GM12874 (cell line): ENCODE measurements at regions not wholly inside any gene's neighbourhood (a gene's known extent, or its start where the extent isn't known, plus 50 kb on each side); places are given as distances from the start of the nearest gene placed in this dataset.
A peak's percentile ranks its signal among the peaks of the same experiment; 100 is the strongest.

Experiments used
- CTCF ChIP-seq: IDR thresholded peaks from 2 replicates; pipeline ENCODE4 v1.5.1; 2011; ENCODE audit warnings: low read depth, mild to moderate bottlenecking, control low read depth, low read length, moderate library complexity; ENCODE audit not compliant: insufficient read depth

GRCh38 chr2:103921161-103921560 is 932.8 kb upstream of the POU3F3 start:
- TF ChIP-seq CTCF = no peak

- TF ChIP-seq CTCF = no peak
These were observed 911.7 kb upstream of the POU3F3 start for GRCh38 chr2:103942199-103942598.

- TF ChIP-seq CTCF = no peak
These were observed 908.8 kb upstream of the POU3F3 start for GRCh38 chr2:103945083-103945482.

GRCh38 chr2:103959174-103960128 is 894.5 kb upstream of the POU3F3 start:
- TF ChIP-seq CTCF = peak; percentile 26; the same call in 1 of the 2 replicates

GRCh38 chr2:103960129-103960513 is 893.8 kb upstream of the POU3F3 start:
- no peak for TF ChIP-seq CTCF

- TF ChIP-seq CTCF = no peak
These were observed 893.0 kb upstream of the POU3F3 start for GRCh38 chr2:103960951-103961350.

GRCh38 chr2:103961862-103962261 is 892.1 kb upstream of the POU3F3 start:
- TF ChIP-seq CTCF = no peak
